ENCODE measurements at regions not wholly inside any gene's neighbourhood (a gene's known extent, or its start where the extent isn't known, plus 50 kb on each side); places are given as distances from the start of the nearest gene placed in this dataset.
A peak's percentile ranks its signal among the peaks of the same experiment; 100 is the strongest.

DNA sequence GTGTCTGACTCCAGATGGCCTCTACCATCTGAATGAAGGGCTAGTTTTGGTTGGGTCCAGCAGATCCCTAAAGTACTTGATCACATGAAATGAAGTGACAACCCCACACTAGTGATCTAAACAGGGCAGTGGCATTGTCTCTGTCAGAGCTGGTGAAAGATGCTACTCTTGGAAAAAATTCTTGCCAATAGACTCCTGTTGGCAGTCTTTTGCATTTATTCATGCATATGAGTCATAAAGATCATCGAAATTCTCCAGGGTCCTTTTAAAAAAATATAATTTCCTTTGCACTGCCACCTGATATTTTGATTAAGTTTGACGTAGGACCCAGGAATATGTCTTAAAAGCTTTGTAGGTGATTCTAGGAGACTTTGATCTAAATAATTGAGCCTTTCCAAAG lies 135.1 kb upstream of the ELL2 start:
- WGBS, 2 donors: 42 to 43% methylated on average over 2 of the region's 2 CpGs
- no peak for TF ChIP-seq POLR2A (IDR thresholded peaks at IDR 0.05)
- TF ChIP-seq, protein P1, sequence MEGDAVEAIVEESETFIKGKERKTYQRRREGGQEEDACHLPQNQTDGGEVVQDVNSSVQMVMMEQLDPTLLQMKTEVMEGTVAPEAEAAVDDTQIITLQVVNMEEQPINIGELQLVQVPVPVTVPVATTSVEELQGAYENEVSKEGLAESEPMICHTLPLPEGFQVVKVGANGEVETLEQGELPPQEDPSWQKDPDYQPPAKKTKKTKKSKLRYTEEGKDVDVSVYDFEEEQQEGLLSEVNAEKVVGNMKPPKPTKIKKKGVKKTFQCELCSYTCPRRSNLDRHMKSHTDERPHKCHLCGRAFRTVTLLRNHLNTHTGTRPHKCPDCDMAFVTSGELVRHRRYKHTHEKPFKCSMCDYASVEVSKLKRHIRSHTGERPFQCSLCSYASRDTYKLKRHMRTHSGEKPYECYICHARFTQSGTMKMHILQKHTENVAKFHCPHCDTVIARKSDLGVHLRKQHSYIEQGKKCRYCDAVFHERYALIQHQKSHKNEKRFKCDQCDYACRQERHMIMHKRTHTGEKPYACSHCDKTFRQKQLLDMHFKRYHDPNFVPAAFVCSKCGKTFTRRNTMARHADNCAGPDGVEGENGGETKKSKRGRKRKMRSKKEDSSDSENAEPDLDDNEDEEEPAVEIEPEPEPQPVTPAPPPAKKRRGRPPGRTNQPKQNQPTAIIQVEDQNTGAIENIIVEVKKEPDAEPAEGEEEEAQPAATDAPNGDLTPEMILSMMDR (IDR thresholded peaks at IDR 0.05): no peak
- intact Hi-C loops (cut with DNase I; ENCODE audit: low total_unique reads): no loop called here
- no peak for DNase-seq (ENCODE audit: low spot score in 2 of 2)
- H3K4me3 ChIP-seq (ENCODE audit: low read depth, poor library complexity, severe bottlenecking): no peak overlapping the region

DNA sequence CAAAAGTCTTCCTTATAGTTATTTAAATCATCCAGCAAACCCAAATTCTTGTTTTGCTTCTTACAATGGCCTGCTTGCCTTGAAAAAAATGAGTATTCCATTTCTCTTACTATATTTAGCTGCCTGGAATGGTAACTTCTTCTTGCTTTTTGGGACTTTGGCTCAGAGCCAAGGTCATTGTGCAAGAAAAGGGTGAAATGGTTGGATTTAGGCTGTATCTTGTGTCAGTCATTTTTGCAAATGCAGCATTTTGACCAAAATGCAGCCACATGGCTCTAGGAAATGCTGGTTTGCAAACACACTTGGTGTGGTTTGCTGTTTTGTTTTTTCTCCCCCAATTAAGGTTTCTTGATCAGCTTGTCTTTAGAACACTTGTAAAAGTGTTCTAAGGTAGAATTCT lies 133.3 kb upstream of the ELL2 start:
- peak in 1 of 2 donors; percentile 57 for DNase-seq (ENCODE audit: low spot score in 2 of 2)
- intact Hi-C loops (cut with DNase I; ENCODE audit: low total_unique reads): no loop called here
- no peak for TF ChIP-seq POLR2A (IDR thresholded peaks at IDR 0.05)
- no peak overlapping the region for H3K4me3 ChIP-seq (ENCODE audit: low read depth, poor library complexity, severe bottlenecking)

DNA sequence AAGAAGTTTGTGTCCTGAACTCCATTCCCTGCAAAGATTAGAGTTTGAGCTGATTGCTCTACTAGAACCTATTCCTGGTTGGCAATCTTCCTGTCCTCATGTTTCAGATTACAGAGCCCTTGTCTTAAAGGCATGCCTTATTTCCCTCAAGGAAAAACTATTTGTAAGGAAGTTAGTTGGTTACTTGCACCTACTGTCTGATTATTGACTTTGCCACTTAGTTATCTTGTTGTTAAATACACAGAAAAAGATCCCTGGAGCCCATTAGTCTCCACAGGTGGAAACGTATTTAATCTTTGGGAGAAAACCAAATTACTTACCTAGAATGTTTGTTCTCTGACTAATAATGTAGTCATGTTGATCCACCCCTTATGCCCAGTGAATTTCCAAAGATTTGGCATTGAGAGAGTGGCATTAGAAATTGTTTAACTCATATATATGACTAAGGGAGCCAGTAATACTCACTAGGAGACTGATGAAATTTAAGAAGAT lies 132.3 kb upstream of the ELL2 start:
- TF ChIP-seq POLR2A (IDR thresholded peaks at IDR 0.05): no peak
- TF ChIP-seq, protein P1 (IDR thresholded peaks at IDR 0.05): no peak
- intact Hi-C loops (cut with DNase I; ENCODE audit: low total_unique reads): no loop called here
- H3K4me3 ChIP-seq (ENCODE audit: low read depth, poor library complexity, severe bottlenecking): no peak overlapping the region
- DNase-seq (ENCODE audit: low spot score in 2 of 2): no peak
- 42 to 46% methylated on average over 1 of the region's 1 CpG for WGBS, 2 donors

DNA sequence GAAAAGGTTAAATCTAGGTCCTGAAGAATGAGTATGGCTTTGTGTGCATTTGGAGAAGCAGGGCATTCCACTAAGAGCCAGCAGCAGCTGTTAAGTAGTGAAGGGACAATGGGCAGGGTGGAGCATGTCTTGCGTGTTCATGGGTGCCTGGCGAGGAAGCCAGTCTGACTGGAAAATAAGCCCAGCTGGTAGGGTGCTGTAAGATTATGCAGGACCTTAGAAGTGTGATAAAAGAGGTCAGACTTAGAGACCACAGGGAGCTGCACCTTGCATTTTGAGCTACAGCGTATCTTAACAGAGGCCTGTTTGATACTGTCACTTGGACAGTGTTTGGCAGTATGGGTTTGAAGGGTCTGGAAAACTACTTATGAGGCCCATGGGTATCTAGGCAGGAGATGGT lies 131.7 kb upstream of the ELL2 start:
- intact Hi-C loops (cut with DNase I; ENCODE audit: low total_unique reads): no loop called here
- DNase-seq (ENCODE audit: low spot score in 2 of 2): no peak
- 58 to 75% methylated on average over 3 of the region's 3 CpGs for WGBS, 2 donors
- TF ChIP-seq, protein P1 (IDR thresholded peaks at IDR 0.05): no peak
- no peak for TF ChIP-seq POLR2A (IDR thresholded peaks at IDR 0.05)
- no peak overlapping the region for H3K4me3 ChIP-seq (ENCODE audit: low read depth, poor library complexity, severe bottlenecking)

DNA sequence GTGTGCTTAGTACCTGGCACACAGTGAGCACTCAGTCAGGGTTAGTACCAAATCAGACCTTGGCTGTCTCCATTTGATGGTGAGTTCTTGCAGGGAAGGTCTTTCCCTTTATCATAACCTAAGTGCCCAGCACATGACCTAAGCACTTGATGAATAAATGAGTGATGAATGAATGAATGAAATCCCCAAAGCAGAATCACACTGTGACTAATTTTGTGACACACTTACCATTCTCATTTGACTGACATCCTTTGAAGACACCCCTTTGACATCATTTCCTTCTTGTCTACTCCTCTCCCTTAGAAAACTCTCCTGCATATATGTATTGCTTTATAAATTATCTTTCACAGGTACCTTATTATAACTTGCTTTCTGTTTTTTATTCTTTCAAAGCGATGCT lies 130.2 kb upstream of the ELL2 start:
- intact Hi-C loops (cut with DNase I; ENCODE audit: low total_unique reads): no loop called here
- TF ChIP-seq, protein P1 (IDR thresholded peaks at IDR 0.05): no peak
- no peak for TF ChIP-seq POLR2A (IDR thresholded peaks at IDR 0.05)
- DNase-seq (ENCODE audit: low spot score in 2 of 2): no peak
- H3K4me3 ChIP-seq (ENCODE audit: low read depth, poor library complexity, severe bottlenecking): no peak overlapping the region
- WGBS, 2 donors: 95 to 98% methylated on average over 1 of the region's 1 CpG

DNA sequence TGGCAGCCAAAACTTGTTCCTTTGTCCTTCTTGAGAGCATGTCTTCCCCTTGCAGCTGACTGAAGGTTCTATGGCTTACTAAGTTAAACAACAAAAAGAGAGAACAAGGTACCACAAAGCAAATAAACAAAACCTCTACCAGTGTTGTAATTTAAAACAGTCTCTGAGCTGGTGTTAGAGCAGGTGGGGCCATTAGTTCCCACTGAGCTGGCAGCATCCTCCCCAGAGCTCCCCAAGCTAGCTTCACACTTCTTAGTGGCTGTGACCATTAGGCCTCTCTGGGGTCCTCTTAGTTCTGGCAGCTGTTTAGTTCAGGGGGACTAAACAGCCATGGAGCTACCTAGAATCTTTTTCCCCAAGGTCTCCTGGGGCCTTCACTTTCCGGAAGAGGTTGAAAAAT lies 128.6 kb upstream of the ELL2 start:
- DNase-seq (ENCODE audit: low spot score in 2 of 2): no peak
- no peak for TF ChIP-seq POLR2A (IDR thresholded peaks at IDR 0.05)
- TF ChIP-seq, protein P1 (IDR thresholded peaks at IDR 0.05): no peak
- no peak overlapping the region for H3K4me3 ChIP-seq (ENCODE audit: low read depth, poor library complexity, severe bottlenecking)
- 85 to 97% methylated on average over 1 of the region's 1 CpG for WGBS, 2 donors
- intact Hi-C loops (cut with DNase I; ENCODE audit: low total_unique reads): no loop called here

Measured in lower leg skin (tissue), 4 donors.